HuH-7 (cell line): ENCODE measurements at regions not wholly inside any gene's neighbourhood (a gene's known extent, or its start where the extent isn't known, plus 50 kb on each side); places are given as distances from the start of the nearest gene placed in this dataset.

Experiments
- DNase-seq: peaks from one replicate; pipeline ENCODE4 v3.0.0; 2011; ENCODE audit warnings: low spot score

- no peak for DNase-seq
Observed at GRCh38 chr4:160235285-160235684, 1132.4 kb downstream of the RAPGEF2 start.

- no peak for DNase-seq
Observed at GRCh38 chr4:160235771-160236170, 1132.9 kb downstream of the RAPGEF2 start.

- DNase-seq: no peak
Observed at GRCh38 chr4:160238790-160239189, 1135.9 kb downstream of the RAPGEF2 start.

GRCh38 chr4:160247091-160247656, 1144.3 kb downstream of the RAPGEF2 start:
- no peak for DNase-seq

- no peak for DNase-seq
Observed at GRCh38 chr4:160251522-160252170, 1148.8 kb downstream of the RAPGEF2 start.

GRCh38 chr4:160257318-160257717, 1154.4 kb downstream of the RAPGEF2 start:
- no peak for DNase-seq

- DNase-seq: no peak
Observed at GRCh38 chr4:160265014-160265413, 1162.1 kb downstream of the RAPGEF2 start.

- no peak for DNase-seq
Observed at GRCh38 chr4:160265836-160266235, 1163.0 kb downstream of the RAPGEF2 start.

GRCh38 chr4:160276785-160277325, 1174.0 kb downstream of the RAPGEF2 start:
- DNase-seq: no peak

- DNase-seq: no peak
Observed at GRCh38 chr4:160283081-160283480, 1180.2 kb downstream of the RAPGEF2 start.

GRCh38 chr4:160284516-160284915, 1181.6 kb downstream of the RAPGEF2 start:
- DNase-seq: no peak

- no peak for DNase-seq
Observed at GRCh38 chr4:160286051-160286450, 1183.2 kb downstream of the RAPGEF2 start.

- DNase-seq: no peak
Observed at GRCh38 chr4:160296476-160296875, 1193.6 kb downstream of the RAPGEF2 start.

- DNase-seq: no peak
Observed at GRCh38 chr4:160299177-160299576, 1196.3 kb downstream of the RAPGEF2 start.

GRCh38 chr4:160299608-160300007, 1196.7 kb downstream of the RAPGEF2 start:
- DNase-seq: no peak

GRCh38 chr4:160316036-160316435, 1213.2 kb downstream of the RAPGEF2 start:
- DNase-seq: no peak

- DNase-seq: no peak
Observed at GRCh38 chr4:160318567-160319220, 1215.8 kb downstream of the RAPGEF2 start.

GRCh38 chr4:160319221-160319867, 1216.5 kb downstream of the RAPGEF2 start:
- no peak for DNase-seq

- no peak for DNase-seq
Observed at GRCh38 chr4:160319868-160320260, 1217.0 kb downstream of the RAPGEF2 start.

- DNase-seq: no peak
Observed at GRCh38 chr4:160326110-160326509, 1223.2 kb downstream of the RAPGEF2 start.

GRCh38 chr4:160347197-160347596, 1244.3 kb downstream of the RAPGEF2 start:
- DNase-seq: no peak

- DNase-seq: no peak
Observed at GRCh38 chr4:160350944-160351343, 1248.1 kb downstream of the RAPGEF2 start.

- DNase-seq: no peak
Observed at GRCh38 chr4:160352637-160353036, 1249.8 kb downstream of the RAPGEF2 start.
